CD8-positive, alpha-beta memory T cell (primary cell): ENCODE measurements at regions not wholly inside any gene's neighbourhood (a gene's known extent, or its start where the extent isn't known, plus 50 kb on each side); places are given as distances from the start of the nearest gene placed in this dataset.

Source experiments
- CTCF ChIA-PET: fragments of 350-600 bp; sonication (Branson Sonifier 250); formaldehyde crosslinking; loops from one replicate; lab custom pipeline; 2021; ENCODE audit warnings: antibody characterized with exemption; lab: Charles Lee
- POLR2A ChIA-PET: fragments of 350-600 bp; sonication (Branson Sonifier 250); formaldehyde crosslinking; loops from one replicate; lab custom pipeline; 2021; ENCODE audit warnings: antibody characterized with exemption; lab: Charles Lee
- DNase-seq, 5 donors: peaks; one replicate each; pipeline versions ENCODE4 v3.0.0 to v3.0.0-alpha.2; 2020 to 2022; ENCODE audit warnings: mixed read lengths in 1 of 5
- H3K27ac ChIP-seq: one replicate; pipeline ENCODE4 v1.7.0; 2013; ENCODE audit warnings: low read depth, mild to moderate bottlenecking, low read length, moderate library complexity
- H3K27me3 ChIP-seq: 2 replicates; pipeline ENCODE4 v1.7.0; 2013; ENCODE audit warnings: low read length, mild to moderate bottlenecking; ENCODE audit not compliant: insufficient read depth, poor library complexity, severe bottlenecking
- H3K36me3 ChIP-seq: 2 replicates; pipeline ENCODE4 v1.7.0; 2013; ENCODE audit warnings: mild to moderate bottlenecking, low read length, moderate library complexity; ENCODE audit not compliant: insufficient read depth
- H3K4me1 ChIP-seq: 2 replicates; pipeline ENCODE4 v1.7.0; 2013; ENCODE audit warnings: mild to moderate bottlenecking, low read length, moderate library complexity; ENCODE audit not compliant: insufficient read depth
- H3K4me3 ChIP-seq: 2 replicates; pipeline ENCODE4 v1.7.0; 2013; ENCODE audit warnings: mild to moderate bottlenecking, low read length
- H3K9me3 ChIP-seq: 2 replicates; pipeline ENCODE4 v1.7.0; 2013; ENCODE audit warnings: mild to moderate bottlenecking, low read length
- H3K27ac Mint-ChIP-seq, 8 donors: one replicate each; pipeline ENCODE4 v1.8.0; 2020 to 2021; ENCODE audit warnings: mixed read lengths in 8 of 8, mild to moderate bottlenecking in 6 of 8, inconsistent platforms in 3 of 8, moderate library complexity in 3 of 8
- H3K27me3 Mint-ChIP-seq, 2 donors: one replicate each; pipeline ENCODE4 v1.8.0; 2020 to 2021; ENCODE audit warnings: mixed read lengths in 2 of 2, mild to moderate bottlenecking in 1 of 2, moderate library complexity in 1 of 2
- H3K36me3 Mint-ChIP-seq, 3 donors: one replicate each; pipeline ENCODE4 v1.8.0; 2020 to 2021; ENCODE audit warnings: mixed read lengths in 3 of 3, inconsistent platforms in 1 of 3, mild to moderate bottlenecking in 1 of 3
- H3K4me1 Mint-ChIP-seq, 3 donors: one replicate each; pipeline ENCODE4 v1.8.0; 2020 to 2021; ENCODE audit warnings: mixed read lengths in 3 of 3, inconsistent platforms in 1 of 3, mild to moderate bottlenecking in 1 of 3
- H3K4me3 Mint-ChIP-seq, 7 donors: one replicate each; pipeline ENCODE4 v1.8.0; 2020 to 2021; ENCODE audit warnings: mixed read lengths in 7 of 7, mild to moderate bottlenecking in 6 of 7, moderate library complexity in 4 of 7, inconsistent platforms in 2 of 7
- H3K9me3 Mint-ChIP-seq, 5 donors: one replicate each; pipeline ENCODE4 v1.8.0; 2020 to 2022; ENCODE audit warnings: mixed read lengths in 5 of 5, mild to moderate bottlenecking in 3 of 5, moderate library complexity in 2 of 5, inconsistent platforms in 1 of 5

DNA sequence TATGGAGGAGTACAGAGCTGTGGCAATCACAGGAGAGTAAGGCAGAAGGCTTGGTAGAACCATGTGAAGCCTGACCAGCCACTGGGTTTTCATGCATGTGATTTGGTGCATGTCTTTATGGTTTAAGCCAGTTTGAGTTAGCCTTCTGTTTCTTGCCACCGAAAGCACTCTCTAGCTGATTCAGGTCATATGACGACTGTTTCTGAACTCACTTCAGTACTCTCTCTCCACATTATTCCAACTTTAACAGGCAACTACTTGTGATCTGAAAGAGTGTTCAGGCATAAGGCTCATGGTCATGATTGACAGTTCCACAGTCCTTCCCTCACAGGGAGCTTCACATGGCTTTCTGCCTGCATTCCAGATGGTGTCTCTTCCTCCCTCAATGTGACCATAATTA is 63.3 kb upstream of the TAB2 start:
- Mint-ChIP-seq H3K9me3 (no peaks in the 10 kb centered on the region), H3K4me1 (peaks cover 4 to 12% (median 11%) of the 10 kb centered on the region in 3 donors), H3K27ac (no peak overlapping the region), H3K4me3 (no peak overlapping the region), H3K36me3 (peaks cover 0 to 3% (median 0%) of the 10 kb centered on the region in 3 donors), H3K27me3 (peaks cover 0 to 3% of the 10 kb centered on the region in 2 donors)
- CTCF ChIA-PET: no interaction called here
- peaks cover 7% of the 10 kb centered on the region for H3K4me1 ChIP-seq
- no peaks in the 10 kb centered on the region for H3K27me3 ChIP-seq
- H3K9me3 ChIP-seq: no peaks in the 10 kb centered on the region
- H3K36me3 ChIP-seq: no peaks in the 10 kb centered on the region
- POLR2A ChIA-PET: interaction anchor here (0.6 kb wide), 1 partner anchor 196 kb away, joined by 4 read pairs; no protein-coding TSS in a partner anchor
- no peak overlapping the region for H3K4me3 ChIP-seq
- DNase-seq: no peak
- no peak overlapping the region for H3K27ac ChIP-seq

DNA sequence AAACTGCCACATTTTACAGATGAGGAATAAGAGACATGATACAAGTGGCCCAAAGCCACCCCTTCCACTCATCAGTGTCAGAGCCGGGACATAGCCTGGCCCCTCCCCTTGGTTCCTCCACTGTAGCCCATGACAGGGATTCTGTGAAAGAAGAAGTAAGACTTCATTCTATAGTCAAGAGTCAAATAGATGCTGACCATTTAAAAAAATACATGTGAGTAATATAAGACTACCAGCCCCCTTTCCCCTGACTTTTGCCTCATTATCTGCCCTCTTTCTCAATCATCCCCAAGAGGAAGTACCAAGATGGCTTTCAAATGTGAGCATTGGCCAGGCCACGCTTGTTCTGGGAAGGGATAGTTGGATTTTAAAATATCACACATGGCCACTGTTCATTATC is 57.8 kb upstream of the TAB2 start:
- Histone ChIP-seq H3K4me3 (no peak overlapping the region), H3K27ac (no peak overlapping the region), H3K4me1 (peaks cover 20% of the 10 kb centered on the region), H3K27me3 (no peaks in the 10 kb centered on the region), H3K9me3 (no peaks in the 10 kb centered on the region), H3K36me3 (no peaks in the 10 kb centered on the region)
- Mint-ChIP-seq H3K9me3 (no peaks in the 10 kb centered on the region), H3K36me3 (no peaks in the 10 kb centered on the region), H3K27ac (no peak overlapping the region), H3K4me3 (no peak overlapping the region), H3K4me1 (peaks cover 15 to 28% (median 27%) of the 10 kb centered on the region in 3 donors), H3K27me3 (peaks cover 0 to 4% of the 10 kb centered on the region in 2 donors)
- POLR2A ChIA-PET: no interaction called here
- DNase-seq: no peak
- CTCF ChIA-PET: no interaction called here

DNA sequence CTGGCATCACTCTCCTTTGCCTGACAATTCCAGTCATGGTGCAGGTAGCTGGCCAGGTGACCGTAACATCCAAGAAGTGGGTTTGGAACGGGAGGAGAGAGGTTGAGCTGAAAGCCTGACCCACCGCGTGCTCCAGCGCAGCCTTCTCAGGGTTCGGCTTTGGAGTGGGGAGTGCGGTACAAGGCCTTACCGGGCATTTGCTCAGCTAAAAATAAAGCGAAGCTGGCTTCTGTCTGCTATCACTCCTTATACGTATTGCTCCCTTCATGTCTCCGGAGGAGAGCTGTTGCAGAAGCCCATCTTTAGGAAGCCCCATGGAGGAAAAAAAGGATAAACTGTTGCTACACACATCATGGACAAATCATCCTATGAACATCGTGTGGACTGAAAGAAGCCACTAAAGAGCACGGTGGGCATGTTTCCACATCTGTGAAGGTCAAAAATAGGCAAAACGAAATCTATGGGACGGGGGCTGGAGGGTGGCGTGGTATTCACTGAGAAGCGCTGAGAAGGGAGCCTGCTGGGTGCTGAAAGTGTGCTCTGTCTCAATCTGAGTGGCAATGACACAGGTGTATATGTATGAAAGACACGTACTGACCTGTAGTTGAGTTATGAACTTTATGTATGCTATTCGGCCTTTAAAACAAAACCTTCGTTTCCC is 57.2 kb upstream of the TAB2 start:
- Mint-ChIP-seq H3K27ac (no peak overlapping the region), H3K36me3 (no peaks in the 10 kb centered on the region), H3K9me3 (no peaks in the 10 kb centered on the region), H3K27me3 (peaks cover 0 to 6% of the 10 kb centered on the region in 2 donors), H3K4me3 (no peak overlapping the region), H3K4me1 (peaks cover 17 to 34% (median 30%) of the 10 kb centered on the region in 3 donors)
- Histone ChIP-seq H3K9me3 (no peaks in the 10 kb centered on the region), H3K27me3 (no peaks in the 10 kb centered on the region), H3K4me3 (no peak overlapping the region), H3K4me1 (peaks cover 26% of the 10 kb centered on the region), H3K36me3 (no peaks in the 10 kb centered on the region), H3K27ac (no peak overlapping the region)
- POLR2A ChIA-PET: no interaction called here
- DNase-seq: no peak
- CTCF ChIA-PET: interaction anchor here (1.6 kb wide), 1 partner anchor 16 kb away, joined by 3 read pairs; no protein-coding TSS in a partner anchor

DNA sequence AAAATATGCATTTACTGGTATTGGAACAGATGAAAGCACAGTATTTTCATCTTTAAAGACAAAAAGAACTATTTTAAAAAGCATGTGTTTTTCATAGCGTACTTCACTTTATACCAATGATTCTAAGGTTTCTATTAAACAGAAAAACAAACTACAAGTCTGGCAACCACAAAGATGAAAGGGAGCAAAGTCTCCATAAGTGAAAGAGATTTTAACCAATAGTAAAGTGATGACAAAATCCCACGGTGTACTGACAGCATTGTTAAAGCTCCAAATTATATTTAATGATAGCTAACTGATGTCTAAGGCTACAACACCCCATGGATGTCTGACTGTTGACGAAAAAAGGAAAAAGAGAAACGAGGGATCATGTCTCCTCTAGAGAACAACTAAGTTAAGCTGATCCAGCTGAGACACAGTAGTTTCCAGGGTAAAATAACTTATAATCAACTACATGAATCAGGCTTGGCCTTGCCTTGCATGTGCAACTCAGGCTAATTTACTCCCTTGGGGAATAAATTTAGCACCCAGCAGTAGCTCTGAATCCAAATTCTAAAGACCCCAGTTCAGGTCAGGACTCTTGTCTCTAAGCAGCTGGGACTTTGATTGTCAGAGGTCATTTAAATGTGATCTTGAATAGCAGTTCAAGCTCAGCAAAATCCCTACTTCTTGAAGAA is 56.0 kb upstream of the TAB2 start:
- ChIA-PET POLR2A (no interaction called here), CTCF (interaction anchor here (1.6 to 2.1 kb wide), 2 partner anchors 10 to 15 kb away, joined by 3 to 5 read pairs; no protein-coding TSS in a partner anchor)
- Histone ChIP-seq H3K36me3 (no peaks in the 10 kb centered on the region), H3K27ac (no peak overlapping the region), H3K4me1 (peaks cover 29% of the 10 kb centered on the region), H3K9me3 (no peaks in the 10 kb centered on the region), H3K27me3 (no peaks in the 10 kb centered on the region), H3K4me3 (no peak overlapping the region)
- Mint-ChIP-seq H3K27me3 (peaks cover 0 to 5% of the 10 kb centered on the region in 2 donors), H3K9me3 (no peaks in the 10 kb centered on the region), H3K4me3 (peak overlapping the region in 3 of 7 donors; percentile 11 to 51 (median 22)), H3K27ac (peak overlapping the region in 5 of 8 donors; percentile 19 to 81 (median 40)), H3K36me3 (no peaks in the 10 kb centered on the region), H3K4me1 (peaks cover 17 to 39% (median 36%) of the 10 kb centered on the region in 3 donors)
- DNase-seq: peak in 1 of 5 donors; percentile 54

DNA sequence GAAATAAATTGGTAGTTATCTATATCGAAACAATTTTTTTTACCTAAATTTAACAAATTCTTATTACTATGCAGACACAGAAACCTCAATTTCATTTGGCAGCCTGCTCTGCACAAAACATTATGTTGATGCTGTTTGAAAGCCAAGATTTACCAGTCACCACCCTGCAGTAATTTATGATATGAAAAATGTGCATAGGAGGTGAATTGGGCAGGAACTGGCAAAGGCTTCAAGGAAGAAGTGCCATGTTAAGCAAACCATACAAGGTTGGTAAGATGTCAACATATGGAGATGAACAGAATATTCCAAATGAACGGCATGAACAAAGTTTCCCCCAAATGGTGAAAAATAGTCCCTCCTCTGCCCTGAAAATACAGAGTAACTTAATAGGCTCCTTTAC is 54.2 kb upstream of the TAB2 start:
- Mint-ChIP-seq H3K9me3 (no peaks in the 10 kb centered on the region), H3K27me3 (peaks cover 0 to 7% of the 10 kb centered on the region in 2 donors), H3K36me3 (no peaks in the 10 kb centered on the region), H3K27ac (no peak overlapping the region), H3K4me3 (no peak overlapping the region), H3K4me1 (peaks cover 17 to 39% (median 36%) of the 10 kb centered on the region in 3 donors)
- ChIA-PET CTCF (interaction anchor here (1.1 kb wide), 1 partner anchor 231 kb away, joined by 3 read pairs; no protein-coding TSS in a partner anchor), POLR2A (no interaction called here)
- H3K4me3 ChIP-seq: no peak overlapping the region
- no peak overlapping the region for H3K27ac ChIP-seq
- no peaks in the 10 kb centered on the region for H3K9me3 ChIP-seq
- no peaks in the 10 kb centered on the region for H3K36me3 ChIP-seq
- peaks cover 29% of the 10 kb centered on the region for H3K4me1 ChIP-seq
- no peaks in the 10 kb centered on the region for H3K27me3 ChIP-seq
- no peak for DNase-seq

DNA sequence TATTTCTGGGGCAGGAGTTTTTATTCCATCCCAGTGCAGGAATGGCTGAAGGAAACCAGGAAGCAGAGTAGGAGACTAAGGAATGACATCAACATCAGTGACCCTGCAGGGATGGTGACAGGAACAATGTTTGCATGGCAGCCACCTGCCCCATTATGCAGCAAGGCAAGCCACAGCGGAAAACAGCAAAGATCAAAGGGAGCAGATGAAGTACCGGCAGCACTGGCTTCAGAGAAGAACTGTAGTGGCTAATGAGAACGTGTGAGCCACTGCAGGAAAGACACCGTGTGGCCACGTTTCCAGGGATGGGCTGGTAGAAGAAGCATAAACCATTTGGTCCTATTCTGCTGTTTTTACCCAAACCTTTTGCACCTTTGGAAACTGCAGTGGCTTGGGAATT is 52.9 kb upstream of the TAB2 start:
- DNase-seq: peak in 3 of 5 donors; percentile 13 to 59 (median 58)
- H3K9me3 Mint-ChIP-seq: no peaks in the 10 kb centered on the region
- Histone ChIP-seq H3K36me3 (no peaks in the 10 kb centered on the region), H3K9me3 (no peaks in the 10 kb centered on the region), H3K4me3 (no peak overlapping the region), H3K4me1 (peaks cover 29% of the 10 kb centered on the region), H3K27ac (no peak overlapping the region), H3K27me3 (no peaks in the 10 kb centered on the region)
- peak overlapping the region in 3 of 7 donors; percentile 12 to 52 (median 27) for H3K4me3 Mint-ChIP-seq
- ChIA-PET CTCF (no interaction called here), POLR2A (no interaction called here)
- H3K27ac Mint-ChIP-seq: peak overlapping the region in 2 of 8 donors; percentile 12 to 65
- H3K4me1 Mint-ChIP-seq: peaks cover 17 to 39% (median 33%) of the 10 kb centered on the region in 3 donors
- H3K27me3 Mint-ChIP-seq: peaks cover 0 to 7% of the 10 kb centered on the region in 2 donors
- H3K36me3 Mint-ChIP-seq: no peaks in the 10 kb centered on the region

DNA sequence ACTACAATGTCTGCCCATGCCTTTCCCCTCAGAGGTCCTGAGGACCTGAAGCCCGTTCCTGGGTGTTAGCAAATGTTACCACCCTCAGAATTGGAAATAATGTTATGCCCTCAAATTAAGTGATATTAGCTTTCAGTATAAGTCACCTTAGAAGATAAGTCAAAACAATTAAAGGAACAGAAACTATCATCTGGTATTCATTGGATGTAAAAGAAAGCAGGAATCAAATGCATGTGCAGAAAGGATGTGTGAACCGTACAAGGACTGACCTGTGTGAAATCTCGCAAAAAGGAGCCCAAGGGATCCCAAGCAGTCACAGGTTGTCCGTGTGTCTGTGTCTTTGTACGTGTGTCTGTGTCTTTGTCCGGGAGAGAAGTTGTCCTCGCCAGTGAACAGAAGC is 51.6 kb upstream of the TAB2 start:
- H3K9me3 Mint-ChIP-seq: no peaks in the 10 kb centered on the region
- H3K4me3 Mint-ChIP-seq: no peak overlapping the region
- H3K27ac ChIP-seq: no peak overlapping the region
- H3K4me1 Mint-ChIP-seq: peaks cover 17 to 35% (median 27%) of the 10 kb centered on the region in 3 donors
- ChIA-PET POLR2A (no interaction called here), CTCF (no interaction called here)
- peak overlapping the region in 1 of 8 donors; percentile 8 for H3K27ac Mint-ChIP-seq
- no peaks in the 10 kb centered on the region for H3K27me3 ChIP-seq
- H3K4me1 ChIP-seq: peaks cover 29% of the 10 kb centered on the region
- H3K4me3 ChIP-seq: no peak overlapping the region
- DNase-seq: no peak
- no peaks in the 10 kb centered on the region for H3K36me3 Mint-ChIP-seq
- peaks cover 0 to 7% of the 10 kb centered on the region in 2 donors for H3K27me3 Mint-ChIP-seq
- no peaks in the 10 kb centered on the region for H3K36me3 ChIP-seq
- no peaks in the 10 kb centered on the region for H3K9me3 ChIP-seq

DNA sequence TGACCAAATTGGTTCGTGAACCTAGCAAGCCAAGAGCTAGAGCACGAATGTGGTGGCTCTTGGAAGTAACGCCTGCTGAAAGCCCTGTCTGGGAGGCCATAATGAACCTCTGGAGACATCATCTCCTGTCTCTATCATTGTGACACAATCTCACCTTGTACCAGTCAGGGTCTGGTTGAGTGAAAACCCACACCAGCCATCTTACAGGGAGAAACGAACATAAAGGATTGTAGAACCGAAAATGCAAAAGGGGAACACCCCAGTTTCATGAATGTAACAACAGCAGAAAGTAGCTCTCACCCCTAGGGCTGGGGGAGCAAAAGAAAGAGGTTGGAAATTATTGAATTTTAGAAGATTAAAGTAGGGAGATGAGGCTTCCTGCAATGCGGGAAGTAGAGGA is 50.9 kb upstream of the TAB2 start:
- ChIA-PET CTCF (no interaction called here), POLR2A (interaction anchor here (0.8 kb wide), 1 partner anchor 127 kb away, joined by 3 read pairs; no protein-coding TSS in a partner anchor)
- no peaks in the 10 kb centered on the region for H3K36me3 Mint-ChIP-seq
- H3K9me3 Mint-ChIP-seq: no peaks in the 10 kb centered on the region
- Histone ChIP-seq H3K9me3 (no peaks in the 10 kb centered on the region), H3K4me3 (no peak overlapping the region), H3K4me1 (peaks cover 32% of the 10 kb centered on the region), H3K27me3 (no peaks in the 10 kb centered on the region), H3K27ac (no peak overlapping the region), H3K36me3 (no peaks in the 10 kb centered on the region)
- peaks cover 17 to 36% (median 28%) of the 10 kb centered on the region in 3 donors for H3K4me1 Mint-ChIP-seq
- H3K27ac Mint-ChIP-seq: peak overlapping the region in 2 of 8 donors; percentile 4 to 26
- DNase-seq: no peak
- no peak overlapping the region for H3K4me3 Mint-ChIP-seq
- peaks cover 0 to 7% of the 10 kb centered on the region in 2 donors for H3K27me3 Mint-ChIP-seq
